ENCODE measurements at regions not wholly inside any gene's neighbourhood (a gene's known extent, or its start where the extent isn't known, plus 50 kb on each side); places are given as distances from the start of the nearest gene placed in this dataset.

- H3K9me3 Mint-ChIP-seq: no peaks in the 10 kb centered on the region
- no peak overlapping the region for H3K27ac Mint-ChIP-seq
- no peak for DNase-seq
- no peak overlapping the region for H3K4me3 Mint-ChIP-seq
- no peaks in the 10 kb centered on the region for H3K27me3 Mint-ChIP-seq
- ATAC-seq (replicated peaks): no peak
- H3K36me3 Mint-ChIP-seq (ENCODE audit: insufficient read depth): no peaks in the 10 kb centered on the region
- no peaks in the 10 kb centered on the region for H3K4me1 Mint-ChIP-seq (ENCODE audit: low read depth in 2 of 2)
Observed at GRCh38 chr14:53780051-53780555, 176.5 kb downstream of the BMP4 start.

GRCh38 chr14:53779301-53779700 is 177.3 kb downstream of the BMP4 start:
- ATAC-seq (replicated peaks) (no peak), DNase-seq (no peak)
- Mint-ChIP-seq H3K27me3 (no peaks in the 10 kb centered on the region), H3K4me3 (no peak overlapping the region), H3K27ac (no peak overlapping the region), H3K9me3 (no peaks in the 10 kb centered on the region), H3K4me1 (ENCODE audit: low read depth in 2 of 2) (no peaks in the 10 kb centered on the region), H3K36me3 (ENCODE audit: insufficient read depth) (no peaks in the 10 kb centered on the region)

- Mint-ChIP-seq H3K27ac (no peak overlapping the region), H3K9me3 (no peaks in the 10 kb centered on the region), H3K4me1 (ENCODE audit: low read depth in 2 of 2) (no peaks in the 10 kb centered on the region), H3K36me3 (ENCODE audit: insufficient read depth) (no peaks in the 10 kb centered on the region), H3K27me3 (no peaks in the 10 kb centered on the region), H3K4me3 (no peak overlapping the region)
- no peak for DNase-seq
- no peak for ATAC-seq (replicated peaks)
Observed at GRCh38 chr14:53778263-53778662, 178.4 kb downstream of the BMP4 start.

GRCh38 chr14:53772936-53773335 is 183.7 kb downstream of the BMP4 start:
- Mint-ChIP-seq H3K4me3 (no peak overlapping the region), H3K27ac (no peak overlapping the region), H3K9me3 (peaks cover 2% of the 10 kb centered on the region in 2 donors), H3K36me3 (ENCODE audit: insufficient read depth) (no peaks in the 10 kb centered on the region), H3K27me3 (no peaks in the 10 kb centered on the region), H3K4me1 (ENCODE audit: low read depth in 2 of 2) (no peaks in the 10 kb centered on the region)
- DNase-seq (no peak), ATAC-seq (replicated peaks) (no peak)

GRCh38 chr14:53767566-53767965 is 189.1 kb downstream of the BMP4 start:
- Mint-ChIP-seq H3K27ac (no peak overlapping the region), H3K4me1 (ENCODE audit: low read depth in 2 of 2) (no peaks in the 10 kb centered on the region), H3K9me3 (peaks cover 2 to 5% of the 10 kb centered on the region in 2 donors), H3K36me3 (ENCODE audit: insufficient read depth) (no peaks in the 10 kb centered on the region), H3K27me3 (no peaks in the 10 kb centered on the region), H3K4me3 (no peak overlapping the region)
- ATAC-seq (replicated peaks) (no peak), DNase-seq (no peak)

- Mint-ChIP-seq H3K27ac (no peak overlapping the region), H3K27me3 (no peaks in the 10 kb centered on the region), H3K4me3 (no peak overlapping the region), H3K36me3 (ENCODE audit: insufficient read depth) (no peaks in the 10 kb centered on the region), H3K9me3 (peaks cover 2 to 11% of the 10 kb centered on the region in 2 donors), H3K4me1 (ENCODE audit: low read depth in 2 of 2) (no peaks in the 10 kb centered on the region)
- ATAC-seq (replicated peaks) (no peak), DNase-seq (no peak)
Observed at GRCh38 chr14:53766601-53767000, 190.0 kb downstream of the BMP4 start.

GRCh38 chr14:53766106-53766505 is 190.5 kb downstream of the BMP4 start:
- Mint-ChIP-seq H3K27ac (no peak overlapping the region), H3K4me3 (no peak overlapping the region), H3K27me3 (no peaks in the 10 kb centered on the region), H3K9me3 (peaks cover 2 to 15% of the 10 kb centered on the region in 2 donors), H3K36me3 (ENCODE audit: insufficient read depth) (no peaks in the 10 kb centered on the region), H3K4me1 (ENCODE audit: low read depth in 2 of 2) (no peaks in the 10 kb centered on the region)
- no peak for DNase-seq
- ATAC-seq (replicated peaks): no peak

GRCh38 chr14:53764846-53765245 is 191.8 kb downstream of the BMP4 start:
- Mint-ChIP-seq H3K9me3 (peaks cover 2 to 15% of the 10 kb centered on the region in 2 donors), H3K4me1 (ENCODE audit: low read depth in 2 of 2) (no peaks in the 10 kb centered on the region), H3K4me3 (no peak overlapping the region), H3K27me3 (no peaks in the 10 kb centered on the region), H3K36me3 (ENCODE audit: insufficient read depth) (no peaks in the 10 kb centered on the region), H3K27ac (no peak overlapping the region)
- ATAC-seq (replicated peaks): no peak
- DNase-seq: no peak

- Mint-ChIP-seq H3K9me3 (peaks cover 10 to 13% of the 10 kb centered on the region in 2 donors), H3K4me3 (no peak overlapping the region), H3K27me3 (no peaks in the 10 kb centered on the region), H3K36me3 (ENCODE audit: insufficient read depth) (no peaks in the 10 kb centered on the region), H3K4me1 (ENCODE audit: low read depth in 2 of 2) (no peaks in the 10 kb centered on the region), H3K27ac (no peak overlapping the region)
- no peak for DNase-seq
- ATAC-seq (replicated peaks): no peak
Observed at GRCh38 chr14:53758141-53758540, 198.5 kb downstream of the BMP4 start.

- Mint-ChIP-seq H3K9me3 (peaks cover 10 to 13% of the 10 kb centered on the region in 2 donors), H3K4me1 (ENCODE audit: low read depth in 2 of 2) (no peaks in the 10 kb centered on the region), H3K27ac (no peak overlapping the region), H3K4me3 (no peak overlapping the region), H3K27me3 (no peaks in the 10 kb centered on the region), H3K36me3 (ENCODE audit: insufficient read depth) (no peaks in the 10 kb centered on the region)
- no peak for DNase-seq
- no peak for ATAC-seq (replicated peaks)
Observed at GRCh38 chr14:53757732-53758131, 198.9 kb downstream of the BMP4 start.

GRCh38 chr14:53751650-53752049 is 205.0 kb downstream of the BMP4 start:
- H3K36me3 Mint-ChIP-seq (ENCODE audit: insufficient read depth): peaks cover 3% of the 10 kb centered on the region
- H3K27ac Mint-ChIP-seq: no peak overlapping the region
- H3K27me3 Mint-ChIP-seq: no peaks in the 10 kb centered on the region
- no peaks in the 10 kb centered on the region for H3K4me1 Mint-ChIP-seq (ENCODE audit: low read depth in 2 of 2)
- ATAC-seq (replicated peaks) (no peak), DNase-seq (no peak)
- H3K4me3 Mint-ChIP-seq: no peak overlapping the region
- peaks cover 0 to 5% of the 10 kb centered on the region in 2 donors for H3K9me3 Mint-ChIP-seq

GRCh38 chr14:53748691-53749090 is 207.9 kb downstream of the BMP4 start:
- no peak overlapping the region for H3K4me3 Mint-ChIP-seq
- DNase-seq (no peak), ATAC-seq (replicated peaks) (no peak)
- no peak overlapping the region for H3K27ac Mint-ChIP-seq
- H3K9me3 Mint-ChIP-seq: peaks cover 0 to 7% of the 10 kb centered on the region in 2 donors
- H3K27me3 Mint-ChIP-seq: no peaks in the 10 kb centered on the region
- peaks cover 3% of the 10 kb centered on the region for H3K36me3 Mint-ChIP-seq (ENCODE audit: insufficient read depth)
- H3K4me1 Mint-ChIP-seq (ENCODE audit: low read depth in 2 of 2): no peaks in the 10 kb centered on the region

GRCh38 chr14:53744857-53745256 is 211.8 kb downstream of the BMP4 start:
- Mint-ChIP-seq H3K27ac (no peak overlapping the region), H3K36me3 (ENCODE audit: insufficient read depth) (peaks cover 3% of the 10 kb centered on the region), H3K4me3 (no peak overlapping the region), H3K4me1 (ENCODE audit: low read depth in 2 of 2) (no peaks in the 10 kb centered on the region), H3K9me3 (peaks cover 0 to 7% of the 10 kb centered on the region in 2 donors), H3K27me3 (no peaks in the 10 kb centered on the region)
- DNase-seq: no peak
- no peak for ATAC-seq (replicated peaks)

GRCh38 chr14:53743371-53743770 is 213.3 kb downstream of the BMP4 start:
- Mint-ChIP-seq H3K9me3 (peaks cover 0 to 7% of the 10 kb centered on the region in 2 donors), H3K27ac (no peak overlapping the region), H3K4me3 (no peak overlapping the region), H3K36me3 (ENCODE audit: insufficient read depth) (peaks cover 3% of the 10 kb centered on the region), H3K4me1 (ENCODE audit: low read depth in 2 of 2) (no peaks in the 10 kb centered on the region), H3K27me3 (no peaks in the 10 kb centered on the region)
- ATAC-seq (replicated peaks) (no peak), DNase-seq (no peak)

GRCh38 chr14:53742233-53742620 is 214.4 kb downstream of the BMP4 start:
- no peak for DNase-seq
- H3K27ac Mint-ChIP-seq: no peak overlapping the region
- peaks cover 0 to 8% of the 10 kb centered on the region in 2 donors for H3K9me3 Mint-ChIP-seq
- no peaks in the 10 kb centered on the region for H3K4me1 Mint-ChIP-seq (ENCODE audit: low read depth in 2 of 2)
- H3K27me3 Mint-ChIP-seq: no peaks in the 10 kb centered on the region
- H3K36me3 Mint-ChIP-seq (ENCODE audit: insufficient read depth): no peaks in the 10 kb centered on the region
- no peak for ATAC-seq (replicated peaks)
- H3K4me3 Mint-ChIP-seq: no peak overlapping the region

Measured in effector memory CD8-positive, alpha-beta T cell (primary cell).